ENCODE measurements at regions not wholly inside any gene's neighbourhood (a gene's known extent, or its start where the extent isn't known, plus 50 kb on each side); places are given as distances from the start of the nearest gene placed in this dataset.

- DNase-seq = no peak
Measured at GRCh38 chr21:16074950-16075489, 345.2 kb downstream of the USP25 start.

GRCh38 chr21:16075649-16076282 lies 346.0 kb downstream of the USP25 start:
- DNase-seq = no peak

DNA sequence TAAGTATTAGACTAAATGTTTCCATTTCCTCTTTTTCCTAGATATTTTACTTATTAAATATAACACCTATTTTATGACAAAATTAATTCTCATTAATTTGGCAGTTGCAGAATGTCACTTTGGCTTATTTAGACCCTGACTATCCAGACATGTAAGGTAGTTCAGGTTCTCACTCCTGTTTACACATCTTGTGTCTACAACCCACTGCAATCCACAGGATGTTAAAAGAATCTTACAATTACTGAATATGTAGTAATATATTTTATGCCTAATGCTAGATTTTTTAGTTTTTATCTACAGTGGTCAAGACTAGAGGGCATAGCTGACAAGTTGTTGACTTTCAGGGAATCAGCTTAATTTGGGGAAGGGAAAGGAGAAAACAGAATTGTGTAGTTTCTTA lies 346.7 kb downstream of the USP25 start:
- DNase-seq = no peak

DNA sequence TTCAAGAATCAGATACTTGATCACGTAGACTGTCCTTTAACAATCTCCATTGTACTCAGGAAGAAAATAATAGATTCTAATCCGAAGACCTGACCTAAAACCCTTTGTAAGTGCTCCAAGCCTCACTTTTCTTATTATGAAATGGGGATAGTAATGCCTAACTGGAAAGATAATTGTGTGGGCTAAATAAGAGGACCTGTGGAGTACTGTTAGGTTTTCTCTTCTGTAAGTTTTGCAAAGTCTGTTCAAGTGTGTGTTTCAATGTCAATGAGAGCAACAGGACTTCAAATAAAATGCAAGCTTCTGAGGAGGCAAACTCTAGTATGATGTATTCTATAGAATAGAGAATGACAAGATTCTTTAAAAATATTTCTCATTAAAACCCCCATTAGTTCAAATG lies 348.6 kb downstream of the USP25 start:
- DNase-seq = no peak

- no peak for DNase-seq
Measured at GRCh38 chr21:16079830-16080229, 350.0 kb downstream of the USP25 start.

GRCh38 chr21:16081304-16081703 lies 351.5 kb downstream of the USP25 start:
- DNase-seq = no peak

- no peak for DNase-seq
Measured at GRCh38 chr21:16082038-16082816, 352.4 kb downstream of the USP25 start.

DNA sequence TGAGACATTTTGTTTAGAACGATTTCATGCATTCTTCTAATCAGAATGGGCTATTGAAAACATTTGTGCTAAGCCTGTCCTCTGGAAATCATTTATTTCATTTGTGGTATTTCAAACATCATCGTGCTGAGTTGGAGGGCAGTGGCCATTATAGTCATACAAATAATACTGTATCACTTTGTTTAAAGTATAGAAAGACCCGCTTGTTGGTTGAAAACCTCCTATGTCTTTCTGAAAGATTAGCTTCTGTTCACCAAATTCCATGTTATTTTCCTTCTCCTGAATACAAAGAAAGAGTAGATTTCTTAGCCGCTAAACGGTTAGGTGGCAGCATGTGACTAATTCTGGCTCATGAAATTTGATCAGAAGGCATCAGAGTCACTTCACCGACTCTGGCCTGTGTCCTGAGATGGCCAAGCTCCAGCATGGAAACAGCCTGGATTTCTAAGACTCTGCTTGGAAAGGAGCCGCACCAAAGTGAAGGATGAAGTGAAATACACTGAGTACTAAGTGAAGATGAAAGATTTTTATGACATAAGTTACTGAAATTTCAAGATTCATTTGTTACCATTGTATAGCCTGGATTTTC lies 355.1 kb downstream of the USP25 start:
- no peak for DNase-seq

DNA sequence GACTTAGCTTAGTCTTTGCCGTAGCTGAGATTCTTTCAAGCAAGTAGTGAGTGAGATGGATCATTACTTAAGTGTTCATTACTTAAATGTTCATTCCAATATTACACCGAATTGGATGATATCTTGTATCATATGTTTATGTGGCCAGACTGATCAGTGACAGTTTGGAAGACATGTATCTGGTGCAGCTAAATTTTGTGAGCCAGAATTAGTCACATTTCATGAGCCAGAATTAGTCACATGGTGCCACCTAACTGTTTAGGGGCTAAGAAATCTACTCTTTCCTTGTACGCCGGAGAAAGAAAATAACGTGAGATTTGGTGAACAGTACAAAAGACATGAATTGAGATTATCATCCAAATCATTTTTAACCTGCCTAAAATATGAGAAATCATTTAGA lies 355.6 kb downstream of the USP25 start:
- no peak for DNase-seq

DNA sequence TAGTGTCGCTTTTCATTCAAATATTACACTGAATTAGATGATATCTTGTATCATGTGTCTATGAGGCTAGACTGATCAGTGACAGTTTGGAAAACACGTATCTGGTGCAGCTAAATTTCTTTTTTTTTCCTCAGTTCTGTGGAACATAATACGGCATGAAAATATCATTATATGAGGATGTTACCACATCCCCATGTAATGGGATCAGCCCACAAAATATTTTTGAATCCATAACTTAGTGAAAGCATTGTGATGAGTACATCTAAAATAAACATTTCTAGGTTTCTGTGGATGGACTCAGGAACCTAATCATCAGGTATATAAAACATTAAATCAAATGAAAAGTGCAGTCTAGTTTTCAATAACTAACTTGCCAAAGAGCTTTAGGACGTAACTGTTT lies 356.3 kb downstream of the USP25 start:
- DNase-seq = no peak

DNA sequence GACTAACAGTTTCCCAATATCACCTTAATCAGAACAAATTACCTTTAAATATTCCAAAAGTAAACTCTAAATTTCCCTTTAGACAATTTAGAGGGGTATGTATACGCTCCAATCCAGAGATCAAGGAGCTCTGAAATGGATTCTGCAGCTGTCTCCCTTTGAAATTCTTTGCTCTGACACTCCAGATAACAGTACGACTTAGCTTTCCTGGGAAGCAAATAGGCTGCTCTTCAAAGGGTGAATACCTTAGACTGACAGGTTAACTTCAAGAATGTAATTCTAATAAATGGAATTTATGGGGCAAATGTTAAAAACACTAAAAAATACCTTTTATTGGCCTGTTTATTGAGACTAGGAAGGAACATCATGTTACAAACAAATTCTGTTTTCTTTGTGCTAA lies 357.2 kb downstream of the USP25 start:
- no peak for DNase-seq

DNA sequence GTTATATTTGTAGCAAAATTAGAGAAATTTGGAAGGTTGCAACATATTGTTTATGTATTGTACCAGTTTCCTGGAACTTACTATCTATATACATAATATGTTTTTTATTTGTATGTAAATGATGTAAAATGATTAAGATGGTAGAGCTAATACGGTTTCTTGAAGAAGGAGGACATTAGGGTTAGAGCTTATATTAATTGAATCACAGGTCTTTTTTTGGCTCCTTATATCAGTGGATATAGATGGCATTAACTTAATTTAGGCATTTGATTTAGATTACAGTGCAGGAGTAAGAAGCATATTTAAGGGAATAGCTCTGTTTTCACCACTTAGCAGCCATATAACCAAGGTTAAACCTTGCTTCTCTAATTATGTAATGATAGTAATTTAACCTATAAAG lies 357.7 kb downstream of the USP25 start:
- no peak for DNase-seq

DNA sequence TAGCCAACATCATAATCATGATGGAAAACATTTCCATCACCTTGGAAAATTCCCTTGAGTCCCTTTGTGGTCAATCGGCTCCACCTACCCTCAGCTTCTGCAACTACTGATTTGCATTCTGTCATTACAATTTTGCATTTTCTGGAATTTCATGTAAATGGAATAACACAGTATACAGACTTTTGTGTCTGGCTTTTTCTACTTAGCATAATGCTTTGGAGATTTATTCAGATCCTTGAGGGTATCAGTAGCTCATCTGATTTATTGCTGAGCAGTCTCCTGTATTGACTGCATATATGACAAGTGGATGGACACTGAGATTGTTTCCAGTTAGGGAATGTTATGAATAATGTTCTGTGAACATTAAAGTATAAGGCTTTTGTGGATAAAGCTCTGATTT lies 358.3 kb downstream of the USP25 start:
- no peak for DNase-seq

GRCh38 chr21:16095005-16095404 lies 365.2 kb downstream of the USP25 start:
- no peak for DNase-seq

DNA sequence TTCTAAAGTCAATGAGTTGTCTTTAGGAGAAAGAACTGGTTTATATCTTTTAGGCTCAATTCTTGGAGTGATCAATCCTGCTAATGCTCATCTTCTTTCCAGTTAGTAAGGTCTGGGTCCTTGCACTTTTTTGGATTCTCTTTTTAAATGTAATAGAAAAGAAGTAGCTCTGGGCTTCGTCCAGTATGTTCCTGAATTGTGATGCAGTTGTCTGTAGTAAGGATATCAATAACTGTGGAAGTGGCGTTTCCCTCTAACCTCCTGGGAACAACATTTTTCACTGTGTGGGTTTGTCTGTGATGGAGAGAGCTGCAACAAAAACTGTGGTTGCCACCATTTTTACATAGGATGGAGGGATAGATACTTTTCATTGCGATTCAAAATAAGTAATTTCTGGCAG lies 367.2 kb downstream of the USP25 start:
- DNase-seq = no peak

DNA sequence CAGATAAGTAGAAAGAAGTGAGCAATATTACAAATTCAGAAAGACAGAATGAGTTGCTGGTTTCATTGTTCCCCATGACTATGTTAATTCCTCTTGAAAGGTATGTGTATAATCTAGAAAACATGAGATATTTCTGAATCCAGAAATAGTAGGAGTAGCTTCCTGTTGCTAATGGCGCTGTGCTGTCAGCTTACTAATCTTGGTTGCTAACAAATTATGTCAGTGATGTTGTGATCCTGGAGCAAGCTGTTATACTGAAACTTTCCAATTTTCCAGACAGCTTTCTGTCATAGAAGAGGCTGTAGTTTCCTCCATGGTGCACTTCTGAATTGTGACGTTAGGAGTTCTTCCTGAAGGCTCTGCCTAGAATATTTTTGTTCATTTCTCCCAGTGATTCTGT lies 372.3 kb downstream of the USP25 start:
- DNase-seq = no peak

DNA sequence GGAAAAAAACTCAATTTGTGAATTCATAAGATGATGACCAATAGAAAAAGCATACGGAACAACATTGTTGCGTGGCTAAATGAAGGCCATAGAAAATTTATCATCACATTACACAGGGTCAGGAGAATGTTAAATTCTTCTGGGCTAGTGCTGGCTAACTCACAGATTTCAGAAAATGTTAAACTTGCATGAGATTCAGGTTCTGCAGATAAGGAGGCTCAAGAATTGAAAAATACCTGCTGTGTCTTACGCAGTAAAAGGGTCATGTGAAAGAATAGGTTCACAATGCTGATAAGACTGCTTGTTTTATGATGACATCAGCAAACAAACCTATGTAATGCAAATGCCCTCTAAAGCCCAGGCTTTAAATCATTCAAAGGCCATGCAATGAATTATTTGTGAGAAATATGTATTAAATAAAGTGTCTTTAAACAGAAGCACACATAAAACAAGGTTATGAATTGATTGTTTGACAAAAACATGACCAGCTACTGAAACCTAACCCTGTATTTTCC lies 378.8 kb downstream of the USP25 start:
- DNase-seq = no peak

- DNase-seq = no peak
Measured at GRCh38 chr21:16113052-16113715, 383.4 kb downstream of the USP25 start.

GRCh38 chr21:16115461-16115860 lies 385.7 kb downstream of the USP25 start:
- no peak for DNase-seq

GRCh38 chr21:16116069-16116468 lies 386.3 kb downstream of the USP25 start:
- no peak for DNase-seq

DNA sequence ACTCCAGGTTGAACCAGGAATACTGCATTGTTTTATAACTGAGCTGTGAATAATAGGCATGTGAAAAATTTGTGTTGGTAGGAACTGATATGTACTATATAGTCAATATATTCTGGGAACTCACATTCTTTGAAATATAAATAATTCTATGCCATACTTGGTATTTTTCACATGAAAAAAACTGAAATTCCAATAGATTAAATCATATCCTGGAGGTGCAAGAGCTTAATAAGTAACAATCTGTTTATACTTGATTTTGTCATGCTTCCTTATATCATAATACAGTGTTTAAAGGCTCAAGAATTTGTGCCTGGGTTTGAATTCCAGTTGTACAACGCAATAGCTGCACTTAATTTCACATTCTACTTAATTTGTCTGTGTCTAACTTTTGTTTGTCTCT lies 387.0 kb downstream of the USP25 start:
- no peak for DNase-seq

DNA sequence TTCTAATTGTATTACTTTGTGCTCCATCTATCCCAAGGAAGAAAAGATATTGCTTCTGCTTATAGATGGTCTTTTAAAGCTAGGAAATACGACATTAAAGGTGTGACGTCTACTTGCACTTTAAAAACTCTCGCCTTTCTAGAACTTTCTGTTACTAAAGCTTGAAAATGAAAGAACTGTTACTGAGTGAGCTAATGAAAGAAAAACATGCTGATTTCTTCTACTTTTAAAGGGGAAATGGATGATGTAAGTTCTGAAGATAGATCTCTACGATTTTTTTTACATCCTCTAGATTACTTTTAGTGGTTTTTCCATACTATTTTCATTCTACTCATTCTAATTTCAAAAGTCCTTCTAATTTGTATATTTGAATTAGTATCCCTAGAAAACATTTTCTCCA lies 387.5 kb downstream of the USP25 start:
- DNase-seq = no peak

DNA sequence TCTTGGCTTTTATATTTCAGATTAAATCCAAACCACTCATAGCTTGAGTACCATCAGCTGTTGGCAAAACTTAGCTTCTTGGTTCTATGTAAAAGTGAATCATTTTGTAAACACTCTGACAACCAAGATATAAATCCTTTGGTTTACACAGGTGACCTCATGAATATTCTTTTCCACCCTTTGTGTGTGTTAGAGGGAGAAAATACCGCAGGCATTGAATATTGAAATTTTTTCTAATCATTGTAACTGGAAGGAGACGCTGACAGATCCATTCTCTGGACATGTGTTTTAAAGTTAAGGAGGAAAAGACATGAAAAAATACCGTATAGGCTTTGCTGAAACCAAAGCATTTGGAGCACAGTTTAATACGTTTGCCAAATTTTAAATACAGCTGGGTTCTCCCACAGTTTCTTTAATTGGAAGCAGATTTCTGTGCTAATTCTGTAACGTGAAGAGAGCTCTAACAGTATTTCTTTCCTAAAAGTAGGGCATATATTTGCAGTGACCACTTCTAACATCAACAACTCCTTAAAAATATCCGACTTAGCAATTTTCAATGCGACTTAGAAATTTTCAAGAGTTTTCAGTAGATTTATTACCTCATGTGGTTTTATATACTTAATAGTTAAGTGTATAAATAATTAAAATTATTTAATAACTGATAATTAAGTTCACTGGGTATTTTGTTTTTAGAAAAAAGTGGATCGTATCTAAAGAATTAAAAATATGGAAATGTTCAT lies 388.2 kb downstream of the USP25 start:
- DNase-seq = no peak

Measured in activated T-cell treated with anti-CD3 and anti-CD28 coated beads, Interleukin-2, amount 50 U/mL, for 48 hours (primary cell).